HG03196 (cell line): ENCODE measurements at regions not wholly inside any gene's neighbourhood (a gene's known extent, or its start where the extent isn't known, plus 50 kb on each side); places are given as distances from the start of the nearest gene placed in this dataset.
"Not testable (repeated sequence)": the region's sequence is repeated elsewhere in the genome, so short reads cannot be mapped to it uniquely, and the experiment has no call there.

Experiments used
- ATAC-seq: cut with Tn5 transposase; IDR thresholded peaks from one replicate; pipeline ENCODE4 v1.9.1; 2021; ENCODE audit not compliant: unreplicated experiment

- no peak for ATAC-seq
These were observed 140.0 kb downstream of the NDUFA12 start for GRCh38 chr12:94863321-94864035.

- no peak for ATAC-seq
These were observed 141.1 kb downstream of the NDUFA12 start for GRCh38 chr12:94862421-94862820.

DNA sequence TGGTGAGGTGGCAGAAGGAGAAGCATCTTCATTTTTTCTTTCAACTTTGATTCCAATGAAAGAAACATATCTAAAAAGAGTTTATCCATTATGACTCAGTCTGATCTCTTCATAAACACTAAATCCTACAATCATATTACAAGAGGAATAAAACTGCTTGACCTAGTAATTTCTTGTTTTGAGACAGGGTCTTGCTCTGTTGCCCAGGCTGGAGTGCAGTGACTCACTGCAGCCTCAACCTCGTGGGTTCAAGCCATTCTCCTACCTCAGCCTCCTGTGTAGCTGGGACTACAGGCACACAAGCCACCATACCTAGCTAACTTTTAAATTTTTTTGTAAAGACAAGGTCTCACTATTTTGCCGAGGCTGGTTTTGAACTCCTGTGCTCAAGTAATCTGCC, 147.2 kb downstream of the NDUFA12 start:
- no peak for ATAC-seq

GRCh38 chr12:94855853-94856252, 147.6 kb downstream of the NDUFA12 start:
- ATAC-seq = no peak

GRCh38 chr12:94851396-94852028, 152.0 kb downstream of the NDUFA12 start:
- no peak for ATAC-seq

GRCh38 chr12:94849411-94849976, 154.0 kb downstream of the NDUFA12 start:
- ATAC-seq = no peak

DNA sequence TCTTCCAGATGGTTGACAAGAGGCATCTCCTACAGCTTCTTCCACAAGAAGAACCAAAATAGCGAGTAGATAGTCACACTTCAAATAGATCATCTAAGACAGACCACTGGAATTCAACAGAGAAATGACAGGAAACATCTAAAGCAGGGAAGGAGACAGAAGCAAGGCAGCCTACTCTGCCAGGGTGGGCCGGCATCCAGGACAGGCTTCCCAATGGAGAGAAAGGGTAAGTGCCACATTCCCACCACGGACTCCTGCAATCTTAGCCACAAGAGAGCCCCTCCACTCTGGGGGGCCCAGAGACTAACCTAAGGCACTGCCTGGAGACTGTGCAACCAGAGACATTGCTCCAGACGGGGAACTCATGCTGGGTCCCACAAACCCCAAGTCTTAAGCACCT, 154.5 kb downstream of the NDUFA12 start:
- ATAC-seq = no peak

GRCh38 chr12:94845110-94845509, 158.4 kb downstream of the NDUFA12 start:
- no peak for ATAC-seq

DNA sequence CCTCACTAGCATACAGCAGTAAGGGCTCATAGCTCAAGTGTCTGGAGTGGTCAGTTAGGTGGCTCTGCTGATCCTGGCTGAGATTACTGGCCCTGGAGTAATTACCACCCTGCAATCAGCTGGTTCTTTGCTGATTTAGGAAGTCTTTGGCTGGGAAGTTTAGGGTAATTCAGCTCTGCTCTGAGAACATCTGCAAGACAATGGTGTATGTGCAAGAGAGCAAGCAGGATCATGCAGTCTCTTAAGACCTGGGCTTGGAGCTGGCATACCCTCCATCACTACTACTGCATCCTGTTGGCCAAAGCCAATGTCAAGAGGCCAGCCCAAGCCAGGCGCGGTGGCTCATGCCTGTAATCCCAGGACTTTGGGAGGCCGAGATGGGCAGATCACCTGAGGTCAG, 159.0 kb downstream of the NDUFA12 start:
- ATAC-seq = no peak

- no peak for ATAC-seq
These were observed 161.4 kb downstream of the NDUFA12 start for GRCh38 chr12:94841904-94842610.

DNA sequence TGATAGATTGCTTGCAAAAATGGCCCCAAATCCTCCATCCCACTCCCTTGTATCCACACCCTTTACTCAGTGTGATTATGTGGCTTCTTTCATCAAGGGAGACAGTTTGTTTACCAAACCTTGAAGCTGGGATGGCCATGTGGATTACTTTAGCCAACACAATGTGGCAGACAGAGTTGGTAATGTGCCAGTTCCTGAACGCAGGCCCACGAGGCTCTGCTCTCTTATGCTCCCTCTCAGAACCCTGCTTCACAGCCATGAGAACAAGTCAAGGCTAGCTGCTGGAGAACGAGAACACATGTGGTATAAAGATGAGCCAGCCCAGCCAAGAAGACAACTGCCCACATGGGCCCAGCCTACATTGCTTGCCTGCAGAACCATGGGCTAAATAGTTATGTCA, 162.3 kb downstream of the NDUFA12 start:
- no peak for ATAC-seq

DNA sequence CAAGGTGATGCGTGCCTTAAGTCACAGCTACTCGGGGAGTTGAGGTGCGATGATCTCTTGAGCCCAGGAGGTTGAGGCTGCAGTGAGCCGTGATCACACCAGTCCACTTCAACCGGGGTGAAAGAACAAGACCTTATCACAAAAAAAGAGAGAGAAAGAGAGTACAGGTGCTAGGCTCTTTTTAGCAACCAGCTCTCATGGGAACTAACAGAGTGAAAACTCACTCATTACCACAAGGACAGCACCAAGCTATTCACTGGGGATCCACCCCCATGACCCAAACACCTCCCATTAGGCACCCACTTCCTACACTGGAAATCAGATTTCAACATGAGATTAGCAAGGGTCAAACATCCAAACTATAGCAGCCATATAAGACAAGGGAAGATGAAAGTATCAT, 164.2 kb downstream of the NDUFA12 start:
- peak; percentile 71 for ATAC-seq

DNA sequence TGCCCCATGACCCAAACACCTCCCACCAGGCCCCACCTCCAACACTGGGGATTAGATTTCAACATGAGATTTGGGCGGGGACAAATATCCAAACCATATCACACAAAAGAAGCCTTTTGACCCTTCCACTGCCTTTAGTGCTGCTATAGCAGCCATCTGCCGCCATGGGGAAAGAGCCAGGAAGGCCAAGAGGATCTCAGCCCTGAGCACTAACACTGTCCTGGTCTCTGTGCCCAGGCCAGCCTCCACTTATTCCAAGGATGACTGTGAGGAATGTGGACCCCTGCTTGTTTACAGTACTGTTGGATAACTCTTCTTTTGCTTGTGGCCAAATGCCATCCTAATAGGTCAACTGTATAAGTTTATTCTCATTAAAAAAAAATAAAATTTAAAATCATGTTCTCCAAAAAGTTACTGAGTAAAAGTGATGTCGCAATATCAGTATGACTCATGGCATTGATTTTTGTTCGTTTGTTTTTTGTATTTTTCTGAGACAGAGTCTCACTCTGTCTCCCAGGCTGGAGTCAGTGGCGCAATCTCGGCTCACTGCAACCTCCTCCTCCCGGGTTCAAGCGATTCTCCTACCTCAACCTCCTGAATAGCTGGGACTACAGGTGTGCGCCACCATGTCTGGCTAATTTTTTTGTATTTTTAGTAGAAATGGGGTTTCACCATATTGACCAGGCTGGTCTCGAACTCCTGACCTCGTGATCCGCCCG, 166.4 kb downstream of the NDUFA12 start:
- ATAC-seq = not testable (repeated sequence)

GRCh38 chr12:94834036-94834625, 169.4 kb downstream of the NDUFA12 start:
- ATAC-seq = no peak

DNA sequence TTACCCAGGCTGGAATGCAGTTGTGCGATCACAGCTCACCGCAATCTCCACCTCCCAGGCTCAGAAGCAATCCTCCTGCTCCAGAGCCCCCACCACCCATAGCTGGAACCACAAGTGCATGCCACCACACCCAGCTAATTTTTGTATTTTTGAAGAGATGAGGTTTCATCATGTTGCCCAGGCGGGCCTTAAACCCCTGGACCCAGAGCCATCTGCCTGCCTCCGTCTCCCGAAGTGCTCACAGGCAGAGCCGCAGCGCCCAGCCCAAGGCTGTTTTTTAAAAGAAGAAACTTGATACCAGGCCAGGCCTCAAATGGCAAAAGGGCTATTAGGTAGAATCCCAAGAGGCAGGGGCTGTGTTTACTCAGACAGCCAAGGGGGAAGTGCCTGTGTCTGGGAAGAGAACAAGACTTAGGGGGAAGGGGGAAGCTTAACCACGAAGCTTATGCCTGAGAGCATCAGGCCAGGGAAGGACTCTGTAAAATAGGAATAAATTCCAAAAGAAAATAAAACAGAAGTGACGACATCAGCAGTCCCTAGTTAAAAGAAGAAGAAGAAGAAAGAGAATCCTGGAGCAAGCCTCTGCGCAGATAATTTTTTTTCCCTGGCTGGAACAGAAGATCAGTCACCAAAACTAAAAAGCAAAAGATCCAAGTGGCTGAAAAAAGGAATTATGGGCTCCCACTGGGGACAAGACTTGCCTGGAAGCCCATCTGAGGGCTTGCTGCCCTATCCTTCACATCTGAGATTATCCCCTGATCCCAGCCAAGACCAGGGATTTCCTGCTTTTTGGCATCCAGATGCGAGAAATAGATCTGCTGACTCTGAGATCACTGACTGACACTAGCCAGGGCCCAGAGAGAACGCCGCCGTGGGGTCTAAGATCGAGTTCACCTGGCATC, 170.5 kb downstream of the NDUFA12 start:
- no peak for ATAC-seq

DNA sequence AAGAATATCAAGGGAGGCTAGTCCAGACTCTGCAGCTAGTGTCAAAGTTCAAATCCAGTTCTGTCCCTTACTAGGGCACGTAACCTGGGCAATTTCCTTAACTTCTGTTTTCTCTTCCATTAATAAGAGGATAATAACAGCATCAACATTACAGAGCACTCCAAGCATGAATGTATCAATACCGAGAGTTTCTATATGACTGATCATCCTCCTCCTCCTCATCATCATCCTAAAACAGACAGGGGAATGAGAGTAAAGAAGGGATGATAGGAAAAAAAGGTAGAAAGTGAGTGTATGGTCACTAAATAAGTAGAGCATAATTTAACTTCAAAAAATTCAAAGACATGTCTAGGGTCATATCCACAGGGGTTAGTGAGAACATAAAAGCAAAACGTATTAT, 171.4 kb downstream of the NDUFA12 start:
- ATAC-seq = no peak

- peak; percentile 92 for ATAC-seq
These were observed 172.3 kb downstream of the NDUFA12 start for GRCh38 chr12:94831081-94831751.

DNA sequence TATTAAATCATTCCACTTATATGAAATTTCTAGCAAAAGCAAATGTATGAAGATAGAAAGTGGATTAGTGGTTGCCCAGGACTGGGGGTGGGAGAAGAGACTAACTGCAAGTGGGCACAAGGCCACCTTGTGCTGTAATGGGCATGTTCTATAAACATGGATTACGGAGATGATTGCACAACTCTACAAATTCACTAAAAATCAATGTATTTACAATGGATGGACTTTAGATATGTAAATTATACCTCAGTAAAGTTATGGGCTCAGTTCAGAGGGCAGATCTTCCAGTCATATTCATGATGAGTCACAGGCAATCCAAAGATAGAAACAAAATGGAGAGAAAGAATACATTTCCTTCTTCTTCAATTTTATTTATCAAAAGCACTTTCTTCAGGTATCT, 173.9 kb downstream of the NDUFA12 start:
- ATAC-seq = no peak

DNA sequence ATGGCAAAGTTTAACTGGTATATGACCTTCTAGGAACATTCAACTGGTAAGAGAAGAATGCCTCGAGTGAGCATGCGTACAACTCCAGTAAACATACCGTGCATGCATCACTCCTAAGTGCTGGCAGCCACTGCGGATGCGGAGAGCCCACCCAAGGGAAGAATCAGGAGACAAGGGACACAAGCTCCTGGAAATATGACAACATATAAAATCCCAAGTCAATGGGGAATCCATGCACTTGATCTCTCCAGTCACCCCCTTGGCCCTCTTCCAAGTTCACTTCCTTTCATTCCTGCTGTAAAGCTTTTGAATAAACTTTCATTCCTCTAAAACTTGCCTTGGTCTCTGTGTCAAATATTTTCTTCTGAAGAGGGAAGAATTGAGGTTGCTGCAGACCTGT, 168.7 kb upstream of the TMCC3 start:
- no peak for ATAC-seq
